ENCODE measurements at regions not wholly inside any gene's neighbourhood (a gene's known extent, or its start where the extent isn't known, plus 50 kb on each side); places are given as distances from the start of the nearest gene placed in this dataset.
"Not testable (repeated sequence)": the region's sequence is repeated elsewhere in the genome, so short reads cannot be mapped to it uniquely, and the experiment has no call there.

- no peak overlapping the region for H2AFZ ChIP-seq (ENCODE audit: low read depth, low read length)
- H3K27ac ChIP-seq (ENCODE audit: low read length), result no peak overlapping the region
- no peak for TF ChIP-seq EZH2phosphoT487 (IDR thresholded peaks at IDR 0.05; ENCODE audit: low read depth)
- peak; percentile 26 for TF ChIP-seq CTCF (IDR thresholded peaks at IDR 0.05; ENCODE audit: low read depth, low read length)
These were observed 267.2 kb upstream of the DAB2 start for GRCh38 chr5:39691993-39692392.

GRCh38 chr5:39691136-39691535 lies 266.4 kb upstream of the DAB2 start:
- Histone ChIP-seq H3K4me1 (ENCODE audit: low read length) (no peaks in the 10 kb centered on the region), H3K4me3 (ENCODE audit: low read length) (no peak overlapping the region), H2AFZ (ENCODE audit: low read depth, low read length) (no peak overlapping the region), H3K36me3 (replicated peaks; ENCODE audit: low read depth, low read length) (no peaks in the 10 kb centered on the region), H3K9ac (ENCODE audit: low read length) (no peak overlapping the region), H3K79me2 (ENCODE audit: low read length) (no peaks in the 10 kb centered on the region), H3K4me2 (ENCODE audit: low read length) (no peak overlapping the region), H3K9me3 (ENCODE audit: insufficient read depth, low read length) (no peaks in the 10 kb centered on the region), H4K20me1 (ENCODE audit: insufficient read depth, low read length) (no peaks in the 10 kb centered on the region), H3K27ac (ENCODE audit: low read length) (no peak overlapping the region), H3K27me3 (ENCODE audit: low read depth, low read length) (no peaks in the 10 kb centered on the region)
- no peak for TF ChIP-seq EZH2phosphoT487 (IDR thresholded peaks at IDR 0.05; ENCODE audit: low read depth)
- TF ChIP-seq CTCF (IDR thresholded peaks at IDR 0.05; ENCODE audit: low read depth, low read length), result no peak

More at GRCh38 chr5:39691993-39692392, 267.2 kb upstream of the DAB2 start:
- no peaks in the 10 kb centered on the region for H3K9me3 ChIP-seq (ENCODE audit: insufficient read depth, low read length)
- H3K4me2 ChIP-seq (ENCODE audit: low read length), result no peak overlapping the region
- no peak overlapping the region for H3K4me3 ChIP-seq (ENCODE audit: low read length)
- no peaks in the 10 kb centered on the region for H3K79me2 ChIP-seq (ENCODE audit: low read length)
- H3K27me3 ChIP-seq (ENCODE audit: low read depth, low read length), result no peaks in the 10 kb centered on the region
- H3K9ac ChIP-seq (ENCODE audit: low read length), result no peak overlapping the region
- no peaks in the 10 kb centered on the region for H4K20me1 ChIP-seq (ENCODE audit: insufficient read depth, low read length)
- H3K36me3 ChIP-seq (replicated peaks; ENCODE audit: low read depth, low read length), result no peaks in the 10 kb centered on the region
- no peaks in the 10 kb centered on the region for H3K4me1 ChIP-seq (ENCODE audit: low read length)

GRCh38 chr5:39689919-39690318 lies 265.1 kb upstream of the DAB2 start:
- no peaks in the 10 kb centered on the region for H3K36me3 ChIP-seq (replicated peaks; ENCODE audit: low read depth, low read length)
- H3K4me2 ChIP-seq (ENCODE audit: low read length), result no peak overlapping the region
- no peak for TF ChIP-seq EZH2phosphoT487 (IDR thresholded peaks at IDR 0.05; ENCODE audit: low read depth)
- no peak for TF ChIP-seq CTCF (IDR thresholded peaks at IDR 0.05; ENCODE audit: low read depth, low read length)
- no peaks in the 10 kb centered on the region for H3K79me2 ChIP-seq (ENCODE audit: low read length)
- no peak overlapping the region for H3K27ac ChIP-seq (ENCODE audit: low read length)
- H3K4me3 ChIP-seq (ENCODE audit: low read length), result no peak overlapping the region
- H3K9me3 ChIP-seq (ENCODE audit: insufficient read depth, low read length), result no peaks in the 10 kb centered on the region
- no peaks in the 10 kb centered on the region for H4K20me1 ChIP-seq (ENCODE audit: insufficient read depth, low read length)
- no peaks in the 10 kb centered on the region for H3K27me3 ChIP-seq (ENCODE audit: low read depth, low read length)
- no peaks in the 10 kb centered on the region for H3K4me1 ChIP-seq (ENCODE audit: low read length)
- H3K9ac ChIP-seq (ENCODE audit: low read length), result no peak overlapping the region
- no peak overlapping the region for H2AFZ ChIP-seq (ENCODE audit: low read depth, low read length)

GRCh38 chr5:39687924-39688323 lies 263.1 kb upstream of the DAB2 start:
- not testable (repeated sequence) for H3K4me3 ChIP-seq (ENCODE audit: low read length); H3K27ac ChIP-seq (ENCODE audit: low read length); H3K9me3 ChIP-seq (ENCODE audit: insufficient read depth, low read length); H2AFZ ChIP-seq (ENCODE audit: low read depth, low read length); H4K20me1 ChIP-seq (ENCODE audit: insufficient read depth, low read length); H3K4me2 ChIP-seq (ENCODE audit: low read length); H3K27me3 ChIP-seq (ENCODE audit: low read depth, low read length); H3K36me3 ChIP-seq (replicated peaks; ENCODE audit: low read depth, low read length); H3K9ac ChIP-seq (ENCODE audit: low read length); H3K79me2 ChIP-seq (ENCODE audit: low read length); H3K4me1 ChIP-seq (ENCODE audit: low read length)

GRCh38 chr5:39680213-39680612 lies 255.4 kb upstream of the DAB2 start:
- H3K9ac ChIP-seq (ENCODE audit: low read length), result no peak overlapping the region
- no peaks in the 10 kb centered on the region for H3K4me1 ChIP-seq (ENCODE audit: low read length)
- H3K4me2 ChIP-seq (ENCODE audit: low read length), result no peak overlapping the region
- no peak for TF ChIP-seq CTCF (IDR thresholded peaks at IDR 0.05; ENCODE audit: low read depth, low read length)
- TF ChIP-seq EZH2phosphoT487 (IDR thresholded peaks at IDR 0.05; ENCODE audit: low read depth), result no peak
- H3K36me3 ChIP-seq (replicated peaks; ENCODE audit: low read depth, low read length), result no peaks in the 10 kb centered on the region
- H4K20me1 ChIP-seq (ENCODE audit: insufficient read depth, low read length), result no peaks in the 10 kb centered on the region
- no peaks in the 10 kb centered on the region for H3K79me2 ChIP-seq (ENCODE audit: low read length)
- H3K27ac ChIP-seq (ENCODE audit: low read length), result no peak overlapping the region
- no peaks in the 10 kb centered on the region for H3K27me3 ChIP-seq (ENCODE audit: low read depth, low read length)
- H2AFZ ChIP-seq (ENCODE audit: low read depth, low read length), result no peak overlapping the region
- no peaks in the 10 kb centered on the region for H3K9me3 ChIP-seq (ENCODE audit: insufficient read depth, low read length)
- no peak overlapping the region for H3K4me3 ChIP-seq (ENCODE audit: low read length)

Data from OCI-LY3 (cell line).